ENCODE measurements at regions not wholly inside any gene's neighbourhood (a gene's known extent, or its start where the extent isn't known, plus 50 kb on each side); places are given as distances from the start of the nearest gene placed in this dataset.

DNA sequence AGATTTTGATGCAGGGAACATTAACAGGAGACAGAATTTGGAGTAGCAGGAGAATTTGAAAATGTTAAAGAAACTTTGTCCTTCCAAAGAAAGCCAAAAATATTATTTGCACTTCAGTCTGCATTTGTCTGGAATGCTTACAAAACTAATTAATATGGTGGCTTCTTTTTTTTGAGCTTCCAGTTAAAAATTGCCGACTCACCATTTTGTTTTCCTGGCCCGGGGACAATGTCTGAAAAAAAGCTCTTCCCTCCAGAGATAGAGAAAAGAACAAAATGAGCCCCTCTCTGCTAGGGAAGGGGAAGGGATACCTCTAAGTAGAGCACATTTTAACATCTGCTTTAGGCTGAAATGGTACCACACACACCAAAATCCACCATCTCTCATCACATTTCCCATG lies 360.8 kb downstream of the SOX9 start:
- no peak for TF ChIP-seq EZH2phosphoT487 (IDR thresholded peaks at IDR 0.05; ENCODE audit: low read length)
- TF ChIP-seq, protein P1, sequence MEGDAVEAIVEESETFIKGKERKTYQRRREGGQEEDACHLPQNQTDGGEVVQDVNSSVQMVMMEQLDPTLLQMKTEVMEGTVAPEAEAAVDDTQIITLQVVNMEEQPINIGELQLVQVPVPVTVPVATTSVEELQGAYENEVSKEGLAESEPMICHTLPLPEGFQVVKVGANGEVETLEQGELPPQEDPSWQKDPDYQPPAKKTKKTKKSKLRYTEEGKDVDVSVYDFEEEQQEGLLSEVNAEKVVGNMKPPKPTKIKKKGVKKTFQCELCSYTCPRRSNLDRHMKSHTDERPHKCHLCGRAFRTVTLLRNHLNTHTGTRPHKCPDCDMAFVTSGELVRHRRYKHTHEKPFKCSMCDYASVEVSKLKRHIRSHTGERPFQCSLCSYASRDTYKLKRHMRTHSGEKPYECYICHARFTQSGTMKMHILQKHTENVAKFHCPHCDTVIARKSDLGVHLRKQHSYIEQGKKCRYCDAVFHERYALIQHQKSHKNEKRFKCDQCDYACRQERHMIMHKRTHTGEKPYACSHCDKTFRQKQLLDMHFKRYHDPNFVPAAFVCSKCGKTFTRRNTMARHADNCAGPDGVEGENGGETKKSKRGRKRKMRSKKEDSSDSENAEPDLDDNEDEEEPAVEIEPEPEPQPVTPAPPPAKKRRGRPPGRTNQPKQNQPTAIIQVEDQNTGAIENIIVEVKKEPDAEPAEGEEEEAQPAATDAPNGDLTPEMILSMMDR (IDR thresholded peaks at IDR 0.05; ENCODE audit: low read length) = no peak
- no peak for TF ChIP-seq EZH2 (optimal IDR thresholded peaks at IDR 0.05; ENCODE audit: low read depth, low read length)
- H3K36me3 ChIP-seq (replicated peaks; ENCODE audit: insufficient read depth, low read length) = no peaks in the 10 kb centered on the region
- no peak overlapping the region for H3K27ac ChIP-seq (ENCODE audit: low read length)

DNA sequence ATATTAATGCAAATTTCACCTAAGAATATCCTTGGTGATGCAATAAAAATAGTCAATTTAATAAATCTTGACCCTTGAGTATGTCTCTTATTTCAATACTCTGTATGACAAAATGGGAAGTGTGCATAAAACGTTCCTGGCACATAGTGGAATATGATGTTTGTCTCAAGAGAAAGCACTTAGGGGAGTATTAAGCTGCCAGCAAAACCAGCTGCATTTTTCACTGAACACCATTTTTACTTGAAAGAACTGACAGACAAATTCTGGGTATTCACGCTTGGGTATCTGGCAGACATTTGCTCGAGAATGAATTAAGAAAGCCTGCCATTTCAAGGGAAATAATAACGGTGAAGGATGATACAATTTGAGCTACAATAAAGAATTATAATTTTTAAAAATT lies 364.8 kb downstream of the SOX9 start:
- Histone ChIP-seq H3K9ac (ENCODE audit: low read length) (no peak overlapping the region), H3K27ac (ENCODE audit: low read length) (no peak overlapping the region), H3K79me2 (ENCODE audit: low read length) (peaks cover 96% of the 10 kb centered on the region), H4K20me1 (ENCODE audit: insufficient read depth, low read length) (peaks cover 14% of the 10 kb centered on the region), H3K27me3 (replicated peaks; ENCODE audit: insufficient read depth, low read length) (no peaks in the 10 kb centered on the region), H3K4me2 (ENCODE audit: low read depth, low read length) (no peak overlapping the region), H3K9me3 (replicated peaks; ENCODE audit: insufficient read depth, low read length) (no peaks in the 10 kb centered on the region), H3K36me3 (replicated peaks; ENCODE audit: insufficient read depth, low read length) (no peaks in the 10 kb centered on the region), H3F3A (ENCODE audit: insufficient read depth, low read length) (no peaks in the 10 kb centered on the region), H2AFZ (ENCODE audit: low read length) (no peak overlapping the region), H3K4me1 (ENCODE audit: low read length) (no peaks in the 10 kb centered on the region), H3K4me3 (ENCODE audit: low read length) (no peak overlapping the region), H3K9me2 (replicated peaks; ENCODE audit: insufficient read depth, low read length) (no peaks in the 10 kb centered on the region)
- TF ChIP-seq EZH2 (optimal IDR thresholded peaks at IDR 0.05; ENCODE audit: low read depth, low read length) (no peak), EZH2phosphoT487 (IDR thresholded peaks at IDR 0.05; ENCODE audit: low read length) (no peak)
- TF ChIP-seq, protein P1 (IDR thresholded peaks at IDR 0.05; ENCODE audit: low read length) = no peak
- DNase-seq = no peak

More for the DNA sequence above, 360.8 kb downstream of the SOX9 start:
- Histone ChIP-seq H3K4me3 (ENCODE audit: low read length) (no peak overlapping the region), H3K9me2 (replicated peaks; ENCODE audit: insufficient read depth, low read length) (no peaks in the 10 kb centered on the region), H2AFZ (ENCODE audit: low read length) (no peak overlapping the region), H3K79me2 (ENCODE audit: low read length) (peaks cover 97% of the 10 kb centered on the region), H3K4me1 (ENCODE audit: low read length) (no peaks in the 10 kb centered on the region; the same call in 1 of the 2 replicates), H3K9me3 (replicated peaks; ENCODE audit: insufficient read depth, low read length) (no peaks in the 10 kb centered on the region), H3K4me2 (ENCODE audit: low read depth, low read length) (no peak overlapping the region), H3F3A (ENCODE audit: insufficient read depth, low read length) (no peaks in the 10 kb centered on the region), H4K20me1 (ENCODE audit: insufficient read depth, low read length) (peaks cover 9% of the 10 kb centered on the region), H3K27me3 (replicated peaks; ENCODE audit: insufficient read depth, low read length) (no peaks in the 10 kb centered on the region), H3K9ac (ENCODE audit: low read length) (no peak overlapping the region)
- no peak for DNase-seq

DNA sequence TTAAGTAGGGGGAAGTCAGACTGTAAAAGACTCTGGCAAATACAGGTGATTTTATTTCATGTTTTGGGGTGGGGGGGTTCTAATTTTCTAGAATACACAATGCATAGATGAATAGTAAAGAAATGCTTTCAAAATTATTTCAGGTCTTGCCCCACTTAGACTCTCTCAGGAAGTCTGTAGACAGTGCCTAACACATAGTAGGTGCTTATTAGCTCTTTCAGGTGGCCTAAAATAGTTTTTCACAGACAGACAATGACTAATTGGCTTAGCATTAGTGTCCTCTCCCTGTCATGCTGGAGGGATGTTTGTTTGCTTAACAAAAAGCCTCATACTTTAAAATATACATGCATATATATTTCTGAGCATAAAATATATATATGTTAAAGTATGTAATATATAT lies 366.0 kb downstream of the SOX9 start:
- no peaks in the 10 kb centered on the region for H3K4me1 ChIP-seq (ENCODE audit: low read length)
- H3K27me3 ChIP-seq (replicated peaks; ENCODE audit: insufficient read depth, low read length) = no peaks in the 10 kb centered on the region
- no peak overlapping the region for H2AFZ ChIP-seq (ENCODE audit: low read length)
- no peaks in the 10 kb centered on the region for H3K9me3 ChIP-seq (replicated peaks; ENCODE audit: insufficient read depth, low read length)
- TF ChIP-seq EZH2 (optimal IDR thresholded peaks at IDR 0.05; ENCODE audit: low read depth, low read length) (no peak), EZH2phosphoT487 (IDR thresholded peaks at IDR 0.05; ENCODE audit: low read length) (no peak)
- TF ChIP-seq, protein P1 (IDR thresholded peaks at IDR 0.05; ENCODE audit: low read length) = no peak
- H4K20me1 ChIP-seq (ENCODE audit: insufficient read depth, low read length) = peaks cover 10% of the 10 kb centered on the region; the same call in 1 of the 2 replicates
- H3K4me3 ChIP-seq (ENCODE audit: low read length) = no peak overlapping the region
- no peak overlapping the region for H3K4me2 ChIP-seq (ENCODE audit: low read depth, low read length)
- H3F3A ChIP-seq (ENCODE audit: insufficient read depth, low read length) = no peaks in the 10 kb centered on the region
- no peaks in the 10 kb centered on the region for H3K9me2 ChIP-seq (replicated peaks; ENCODE audit: insufficient read depth, low read length)
- H3K79me2 ChIP-seq (ENCODE audit: low read length) = peaks cover 96% of the 10 kb centered on the region
- no peaks in the 10 kb centered on the region for H3K36me3 ChIP-seq (replicated peaks; ENCODE audit: insufficient read depth, low read length)
- H3K9ac ChIP-seq (ENCODE audit: low read length) = no peak overlapping the region
- no peak for DNase-seq
- no peak overlapping the region for H3K27ac ChIP-seq (ENCODE audit: low read length)
